Right renal pelvis (tissue), 4 donors: ENCODE measurements at regions not wholly inside any gene's neighbourhood (a gene's known extent, or its start where the extent isn't known, plus 50 kb on each side); places are given as distances from the start of the nearest gene placed in this dataset.
A peak's percentile ranks its signal among the peaks of the same experiment; 100 is the strongest.

ENCODE experiments used
- DNase-seq, 4 donors: peaks; one replicate each; pipeline ENCODE4 v3.0.0-alpha.2; 2013; ENCODE audit warnings: low read depth in 4 of 4, low spot score in 3 of 4, missing footprints in 1 of 4

DNA sequence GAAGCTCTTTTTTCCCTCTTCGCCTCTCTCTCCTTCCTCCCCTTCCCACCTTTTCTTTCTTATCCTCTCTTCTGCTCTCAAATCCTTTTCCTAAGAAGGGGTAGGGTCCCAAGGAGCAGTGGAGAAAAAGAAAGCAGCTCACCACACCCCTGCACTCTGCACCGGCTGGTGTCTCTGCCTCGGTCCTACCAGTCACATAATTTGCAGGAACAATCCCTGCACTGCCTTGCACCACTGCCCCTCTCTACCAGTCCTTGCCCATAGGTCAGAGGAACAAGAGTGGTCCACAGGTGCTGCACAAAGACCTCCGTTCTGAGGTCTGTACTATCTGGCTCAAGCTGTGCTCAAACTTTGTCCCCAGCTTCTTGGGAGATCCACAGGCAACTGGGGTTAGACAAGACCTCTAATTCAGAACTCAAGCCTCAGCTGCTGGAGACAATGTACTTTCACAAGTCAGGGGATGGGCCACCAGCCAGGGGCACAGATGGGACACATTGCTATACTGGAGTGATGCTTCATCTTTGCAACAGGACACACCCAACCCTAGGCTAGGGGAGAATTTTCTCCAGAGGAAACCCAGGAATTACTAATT lies 125.4 kb upstream of the ZNF507 start:
- no peak for DNase-seq

- no peak for DNase-seq
These were observed 124.5 kb upstream of the ZNF507 start for GRCh38 chr19:32220951-32221350.

DNA sequence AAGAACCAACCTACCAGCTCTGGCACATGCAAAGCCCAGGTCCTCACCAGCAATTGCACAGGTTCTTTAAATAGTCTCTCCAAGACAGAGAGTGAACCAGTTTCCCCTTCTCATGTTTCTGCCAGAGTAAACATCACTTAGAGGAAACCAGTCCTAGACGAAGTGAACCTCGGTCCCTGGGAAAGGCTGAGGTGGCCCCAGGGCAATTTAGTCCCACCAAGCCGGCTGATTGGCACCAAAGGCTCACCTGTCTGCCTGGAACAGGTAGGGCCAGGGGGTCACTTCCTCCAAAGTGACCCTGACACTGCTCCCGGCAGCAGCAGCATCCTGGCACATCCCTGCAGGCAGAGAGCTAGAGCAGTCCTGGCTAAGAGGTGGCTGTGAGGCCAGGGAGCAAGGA lies 122.9 kb upstream of the ZNF507 start:
- DNase-seq: no peak

GRCh38 chr19:32223106-32223505 lies 122.3 kb upstream of the ZNF507 start:
- DNase-seq: no peak

DNA sequence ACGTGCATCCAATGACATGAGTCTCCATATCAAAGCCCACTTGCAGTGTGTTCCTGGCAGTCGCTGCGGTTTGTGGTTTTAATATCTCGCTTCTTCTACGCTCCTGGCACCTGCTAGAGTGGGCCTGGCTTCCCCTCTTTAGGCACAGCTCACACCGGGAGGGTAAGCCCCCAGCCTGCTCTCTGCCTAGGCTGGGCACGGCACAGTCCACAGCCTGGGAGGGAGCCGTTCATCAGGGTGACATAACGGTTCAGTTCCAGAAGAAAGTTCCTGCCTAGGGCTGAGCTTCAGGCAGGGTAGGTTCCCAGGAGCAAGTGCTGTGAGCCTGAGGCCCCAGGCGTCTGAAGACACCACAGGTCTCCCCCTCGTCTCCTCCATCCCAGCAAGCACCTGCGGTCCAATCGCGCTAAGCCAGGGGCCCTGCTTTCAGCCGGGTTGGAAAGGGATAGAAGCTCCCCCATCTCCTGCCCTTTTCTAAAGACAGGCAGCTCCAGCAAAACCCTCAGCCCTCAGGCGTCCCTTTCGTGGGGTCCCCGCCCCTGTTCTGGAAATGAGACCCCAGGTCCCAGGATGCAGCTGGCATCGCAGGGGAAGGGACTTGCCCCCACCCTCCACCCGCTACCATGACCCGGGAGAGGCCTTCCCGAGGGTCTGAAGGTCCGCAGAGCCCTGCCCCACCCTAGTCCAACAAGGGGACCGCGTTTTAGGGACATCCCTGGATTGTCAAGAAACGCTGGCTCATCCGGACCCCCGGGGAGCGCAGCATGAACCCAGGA lies 121.6 kb upstream of the ZNF507 start:
- DNase-seq: no peak

- peak in 2 of 4 donors; percentile 32 to 70 for DNase-seq
These were observed 120.8 kb upstream of the ZNF507 start for GRCh38 chr19:32224371-32225244.

DNA sequence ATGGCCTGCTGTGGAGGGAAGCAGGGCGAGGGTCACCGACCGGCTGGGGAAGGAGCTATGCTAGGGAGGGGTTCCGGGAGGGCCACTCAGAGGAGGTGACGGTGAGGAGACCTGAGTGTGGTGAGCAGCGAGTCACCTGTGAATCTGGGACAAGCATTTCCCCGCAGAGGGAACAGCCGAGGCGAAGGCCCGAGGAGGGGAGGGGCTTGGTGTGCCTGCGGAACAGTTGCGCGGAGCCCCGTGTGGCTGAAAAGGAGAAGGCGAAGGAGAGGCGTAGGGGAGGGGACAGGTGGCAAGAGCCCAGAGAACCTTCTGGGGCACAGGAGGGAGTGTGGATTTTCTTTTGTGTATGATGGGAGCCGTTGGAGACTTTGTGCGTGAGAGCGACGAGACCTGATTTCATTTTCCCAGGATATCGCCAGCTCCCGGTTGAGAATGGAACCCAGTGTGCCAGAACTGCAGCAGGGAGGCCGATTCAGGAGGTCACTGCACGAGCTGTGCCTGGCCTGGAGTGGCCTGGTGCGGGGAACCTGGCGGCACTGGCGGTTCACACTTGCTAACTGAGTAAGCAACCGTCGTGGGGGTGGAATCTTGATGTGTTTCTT lies 117.7 kb upstream of the ZNF507 start:
- DNase-seq: no peak

DNA sequence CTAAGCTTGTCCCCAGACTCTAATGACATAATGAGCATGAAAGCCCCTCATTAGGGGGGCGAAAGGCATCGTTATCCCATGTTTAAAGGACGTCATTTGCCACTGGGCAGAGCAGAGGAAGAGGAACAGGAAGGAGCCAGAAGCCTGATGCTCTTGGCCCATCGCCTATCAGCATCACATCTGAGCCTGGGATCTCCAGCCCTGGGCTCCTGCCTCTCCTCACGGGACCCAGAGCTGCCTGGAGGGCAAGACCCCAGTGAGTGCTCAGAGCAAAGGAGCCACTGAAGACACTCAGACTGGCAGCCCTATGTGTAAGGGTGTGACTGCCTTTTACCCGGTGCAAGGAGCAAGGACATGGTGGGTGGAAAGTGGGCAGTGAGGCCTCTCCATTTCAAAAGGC lies 115.0 kb upstream of the ZNF507 start:
- DNase-seq: no peak

GRCh38 chr19:32231020-32231419 lies 114.4 kb upstream of the ZNF507 start:
- DNase-seq: no peak

GRCh38 chr19:32231691-32232090 lies 113.7 kb upstream of the ZNF507 start:
- no peak for DNase-seq

DNA sequence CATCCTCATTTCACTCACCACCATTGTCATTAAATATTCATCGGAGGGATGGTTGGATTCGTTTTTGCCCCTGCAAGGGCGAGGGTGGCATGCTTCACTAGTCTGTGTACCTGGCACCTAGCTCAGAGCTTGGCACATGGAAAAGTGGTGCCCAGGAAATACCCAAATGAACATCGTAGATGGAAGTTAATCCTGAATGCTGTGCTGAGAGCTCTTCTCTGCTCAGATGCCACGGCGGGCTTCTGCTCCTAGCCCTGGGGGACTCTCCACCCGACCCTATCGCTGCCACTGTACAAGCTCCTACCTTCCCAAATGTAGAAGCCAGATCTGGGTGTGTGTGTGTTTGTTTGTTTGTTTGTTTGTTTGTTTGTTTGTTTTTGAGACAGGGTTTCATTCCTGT lies 113.0 kb upstream of the ZNF507 start:
- DNase-seq: no peak

- no peak for DNase-seq
These were observed 112.3 kb upstream of the ZNF507 start for GRCh38 chr19:32233091-32233490.

DNA sequence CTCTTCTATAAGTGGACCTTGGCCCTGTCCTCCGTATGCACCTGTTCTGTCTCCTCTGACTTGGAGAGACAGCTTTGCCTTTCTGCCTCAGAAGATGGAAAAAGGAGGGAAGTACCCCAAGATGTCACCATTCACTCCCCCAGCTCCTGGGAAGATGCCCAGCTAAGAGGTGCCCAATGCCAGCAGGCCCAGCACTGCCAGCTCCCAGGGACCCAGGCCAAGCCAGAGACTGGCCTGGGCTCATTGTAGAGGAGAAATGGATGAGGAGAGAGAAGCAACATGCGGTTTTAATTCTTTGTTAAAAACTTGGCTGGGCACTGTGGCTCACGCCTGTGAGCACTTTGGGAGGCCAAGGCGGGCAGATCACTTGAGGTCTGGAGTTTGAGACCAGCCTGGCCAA lies 111.5 kb upstream of the ZNF507 start:
- no peak for DNase-seq

DNA sequence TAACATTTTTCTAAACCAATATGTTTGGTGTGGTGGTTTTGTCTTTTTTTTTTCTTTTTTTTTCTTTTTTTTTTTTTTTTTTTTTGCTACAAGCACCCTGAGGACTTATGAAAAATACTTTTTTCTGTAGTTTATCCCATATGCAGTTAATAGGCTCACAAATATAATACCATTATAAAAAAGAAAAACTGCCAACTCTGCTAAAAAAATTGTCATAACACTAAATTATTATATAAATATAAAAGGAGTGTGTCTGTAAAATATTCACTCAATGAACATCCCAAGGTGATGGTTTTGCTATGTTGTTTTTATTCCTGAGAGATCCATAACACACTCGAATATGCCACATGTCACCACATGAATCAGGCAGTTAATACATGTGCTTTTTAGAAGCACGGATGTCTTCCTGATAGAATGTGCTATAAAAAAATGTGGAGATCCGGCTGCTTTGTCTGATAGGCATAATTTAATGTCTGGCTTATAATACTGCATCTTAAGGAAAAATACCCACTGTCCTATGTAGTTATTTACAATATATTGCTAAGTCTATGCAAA lies 110.7 kb upstream of the ZNF507 start:
- DNase-seq: no peak

DNA sequence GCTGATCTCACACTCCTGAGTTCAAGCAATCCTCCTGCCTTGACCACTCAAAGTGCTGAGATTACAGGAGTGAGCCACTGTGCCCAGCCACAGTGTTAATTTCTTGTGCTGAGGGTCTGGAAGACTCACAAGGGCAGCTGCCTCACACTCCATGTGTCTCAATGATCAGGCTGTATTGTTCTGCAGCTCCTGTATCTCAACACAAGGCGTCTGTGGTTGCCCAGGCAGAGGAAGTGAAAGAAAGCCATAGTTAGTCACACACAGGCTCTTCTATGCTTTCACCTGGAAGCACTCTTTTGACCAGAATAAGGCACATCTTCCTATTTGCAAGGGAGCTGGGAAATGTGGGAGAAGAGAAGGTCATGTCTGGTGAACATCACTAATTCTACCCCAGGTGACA lies 107.3 kb upstream of the ZNF507 start:
- no peak for DNase-seq

- no peak for DNase-seq
These were observed 105.1 kb upstream of the ZNF507 start for GRCh38 chr19:32240316-32240715.

- no peak for DNase-seq
These were observed 104.1 kb upstream of the ZNF507 start for GRCh38 chr19:32241306-32241705.

GRCh38 chr19:32241932-32242710 lies 103.3 kb upstream of the ZNF507 start:
- DNase-seq: no peak

- no peak for DNase-seq
These were observed 99.4 kb upstream of the ZNF507 start for GRCh38 chr19:32246006-32246405.
